SKM-1 (cell line): ENCODE measurements at regions not wholly inside any gene's neighbourhood (a gene's known extent, or its start where the extent isn't known, plus 50 kb on each side); places are given as distances from the start of the nearest gene placed in this dataset.
"Not testable (repeated sequence)": the region's sequence is repeated elsewhere in the genome, so short reads cannot be mapped to it uniquely, and the experiment has no call there.

Source experiments
- DNase-seq: peaks from one replicate; lab custom pipeline; 2025; ENCODE audit not compliant: unreplicated experiment; lab: John Stamatoyannopoulos, UW

GRCh38 chr6:106802139-106802538, 172.4 kb downstream of the CD24 start:
- no peak for DNase-seq

- no peak for DNase-seq
These were observed 171.9 kb downstream of the QRSL1 start for GRCh38 chr6:106801256-106801655.

GRCh38 chr6:106800379-106800778, 171.0 kb downstream of the QRSL1 start:
- no peak for DNase-seq

- no peak for DNase-seq
These were observed 169.9 kb downstream of the QRSL1 start for GRCh38 chr6:106799031-106799894.

GRCh38 chr6:106797186-106797585, 167.8 kb downstream of the QRSL1 start:
- DNase-seq, result no peak

- DNase-seq, result no peak
These were observed 167.4 kb downstream of the QRSL1 start for GRCh38 chr6:106796781-106797180.

GRCh38 chr6:106794129-106794528, 164.8 kb downstream of the QRSL1 start:
- DNase-seq, result no peak

GRCh38 chr6:106792536-106793236, 163.3 kb downstream of the QRSL1 start:
- DNase-seq, result no peak

GRCh38 chr6:106790935-106791334, 161.6 kb downstream of the QRSL1 start:
- DNase-seq, result no peak

- no peak for DNase-seq
These were observed 160.9 kb downstream of the QRSL1 start for GRCh38 chr6:106790149-106790770.

GRCh38 chr6:106789428-106790148, 160.2 kb downstream of the QRSL1 start:
- no peak for DNase-seq

GRCh38 chr6:106788761-106789160, 159.4 kb downstream of the QRSL1 start:
- no peak for DNase-seq

- DNase-seq, result no peak
These were observed 158.2 kb downstream of the QRSL1 start for GRCh38 chr6:106787327-106788196.

GRCh38 chr6:106785298-106785697, 155.9 kb downstream of the QRSL1 start:
- no peak for DNase-seq

- no peak for DNase-seq
These were observed 154.5 kb downstream of the QRSL1 start for GRCh38 chr6:106783640-106784566.

GRCh38 chr6:106782536-106783285, 153.3 kb downstream of the QRSL1 start:
- DNase-seq, result no peak

GRCh38 chr6:106779552-106779951, 150.2 kb downstream of the QRSL1 start:
- not testable (repeated sequence) for DNase-seq

GRCh38 chr6:106778943-106779342, 149.6 kb downstream of the QRSL1 start:
- no peak for DNase-seq
